WTC11 (cell line): ENCODE measurements at regions not wholly inside any gene's neighbourhood (a gene's known extent, or its start where the extent isn't known, plus 50 kb on each side); places are given as distances from the start of the nearest gene placed in this dataset.
A peak's percentile ranks its signal among the peaks of the same experiment; 100 is the strongest.
"Not testable (repeated sequence)": the region's sequence is repeated elsewhere in the genome, so short reads cannot be mapped to it uniquely, and the experiment has no call there.

Experiments used
- ATAC-seq: fragments of 200-7000 bp; cut with Tn5 transposase; 2 replicates; pipeline ENCODE4 v1.10.0; 2021; ENCODE audit warnings: mild to moderate bottlenecking, moderate library complexity
- CTCF ChIA-PET: fragments of 300-600 bp; sonication (Branson Sonifier 250); formaldehyde crosslinking; loops from one replicate; lab custom pipeline; 2021; ENCODE audit warnings: antibody characterized with exemption; lab: Charles Lee
- POLR2A ChIA-PET: fragments of 350-600 bp; sonication (Branson Sonifier 250); formaldehyde crosslinking; loops from one replicate; lab custom pipeline; 2021; ENCODE audit warnings: antibody characterized with exemption; lab: Charles Lee
- DNase-seq: peaks from one replicate; pipeline ENCODE4 v3.0.0; 2021; ENCODE audit warnings: low spot score
- H3K27ac Mint-ChIP-seq: 2 replicates; pipeline ENCODE4 v1.8.0; 2021; ENCODE audit warnings: mixed read lengths
- H3K27me3 Mint-ChIP-seq: 2 replicates; pipeline ENCODE4 v1.8.0; 2021; ENCODE audit warnings: low read depth, mild to moderate bottlenecking, moderate library complexity, mixed read lengths
- H3K36me3 Mint-ChIP-seq: 2 replicates; pipeline ENCODE4 v1.8.0; 2021; ENCODE audit warnings: mixed read lengths
- H3K4me1 Mint-ChIP-seq: 2 replicates; pipeline ENCODE4 v1.8.0; 2022; ENCODE audit warnings: mixed read lengths
- H3K4me3 Mint-ChIP-seq: 2 replicates; pipeline ENCODE4 v1.8.0; 2021; ENCODE audit warnings: mild to moderate bottlenecking, moderate library complexity, mixed read lengths
- H3K9me3 Mint-ChIP-seq: 2 replicates; pipeline ENCODE4 v1.8.0; 2021; ENCODE audit warnings: mixed read lengths
- FOXJ3 ChIP-seq: sonication (generic); formaldehyde crosslinking; IDR thresholded peaks from 2 replicates; pipeline ENCODE4 v1.9.0; 2021; ENCODE audit warnings: missing genetic modification reagents, mild to moderate bottlenecking, borderline replicate concordance
- IRF2 ChIP-seq: sonication (generic); formaldehyde crosslinking; IDR thresholded peaks from 2 replicates; pipeline ENCODE4 v1.8.0; 2022; ENCODE audit warnings: low read depth, missing genetic modification reagents, borderline replicate concordance
- TEAD4 ChIP-seq: sonication (generic); formaldehyde crosslinking; IDR thresholded peaks from 2 replicates; pipeline ENCODE4 v1.8.0; 2022; ENCODE audit warnings: mild to moderate bottlenecking, missing genetic modification reagents
- ZNF317 ChIP-seq: sonication (generic); formaldehyde crosslinking; IDR thresholded peaks from 2 replicates; pipeline ENCODE4 v1.8.1; 2023; ENCODE audit warnings: low read depth, mild to moderate bottlenecking, moderate library complexity, missing genetic modification reagents, borderline replicate concordance
- TF ChIP-seq, protein P1 (sequence below): fragments of 250-450 bp; sonication (Bioruptor Pico); IDR thresholded peaks from 2 replicates; pipeline ENCODE4 v1.9.0; 2021; ENCODE audit warnings: mild to moderate bottlenecking
- TF ChIP-seq, protein P2 (sequence below): sonication (generic); formaldehyde crosslinking; IDR thresholded peaks from 2 replicates; pipeline ENCODE4 v1.8.0; 2023; ENCODE audit warnings: mild to moderate bottlenecking, missing genetic modification reagents
- TF ChIP-seq, protein P3 (sequence below): sonication (generic); formaldehyde crosslinking; IDR thresholded peaks from 2 replicates; pipeline ENCODE4 v1.8.1; 2023; ENCODE audit warnings: mild to moderate bottlenecking, missing genetic modification reagents
- TF ChIP-seq, protein P4 (sequence below): sonication (generic); formaldehyde crosslinking; IDR thresholded peaks from 2 replicates; pipeline ENCODE4 v1.8.1; 2023; ENCODE audit warnings: mild to moderate bottlenecking, missing genetic modification reagents, borderline replicate concordance
- TF ChIP-seq, protein P5 (sequence below): sonication (generic); formaldehyde crosslinking; IDR thresholded peaks from 2 replicates; pipeline ENCODE4 v1.8.1; 2022; ENCODE audit warnings: low read depth, missing genetic modification reagents, borderline replicate concordance
- TF ChIP-seq, protein P6 (sequence below): sonication (generic); formaldehyde crosslinking; IDR thresholded peaks from 2 replicates; pipeline ENCODE4 v1.8.1; 2022; ENCODE audit warnings: mild to moderate bottlenecking, moderate library complexity, missing genetic modification reagents
- TF ChIP-seq, protein P7 (sequence below): sonication (generic); formaldehyde crosslinking; IDR thresholded peaks from 2 replicates; pipeline ENCODE4 v1.8.0; 2022; ENCODE audit warnings: mild to moderate bottlenecking, missing genetic modification reagents
- TF ChIP-seq, protein P8 (sequence below): fragments of 200-600 bp; IDR thresholded peaks from 2 replicates; pipeline ENCODE4 v1.8.0; 2022; ENCODE audit warnings: antibody characterized with exemption
- TF ChIP-seq, protein P9 (sequence below): sonication (generic); formaldehyde crosslinking; IDR thresholded peaks from 2 replicates; pipeline ENCODE4 v1.8.1; 2022; ENCODE audit warnings: missing genetic modification reagents, borderline replicate concordance

DNA sequence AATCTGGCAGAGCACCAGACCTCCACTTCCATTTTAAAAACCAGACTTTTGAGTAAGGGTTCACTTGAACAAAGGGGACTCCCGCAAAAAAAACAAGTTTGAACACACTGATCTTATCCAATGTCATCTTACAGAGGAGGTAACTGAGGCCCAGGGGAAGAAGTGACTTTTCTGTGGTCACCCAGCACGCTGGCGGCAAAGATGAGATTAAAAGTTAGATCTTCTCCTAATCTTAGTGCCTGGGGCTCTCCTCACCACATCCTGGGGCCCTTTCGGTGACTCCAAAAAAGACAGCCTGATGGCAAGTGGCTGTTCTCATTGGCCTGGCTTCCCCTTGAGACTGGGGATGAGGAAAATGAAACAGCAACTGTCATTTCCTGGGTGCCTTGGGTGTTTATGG lies 101.8 kb upstream of the ZNF98 start:
- POLR2A ChIA-PET: no interaction called here
- no peaks in the 10 kb centered on the region for H3K4me1 Mint-ChIP-seq
- CTCF ChIA-PET: no interaction called here
- ATAC-seq: no peak
- TF ChIP-seq, protein P1, sequence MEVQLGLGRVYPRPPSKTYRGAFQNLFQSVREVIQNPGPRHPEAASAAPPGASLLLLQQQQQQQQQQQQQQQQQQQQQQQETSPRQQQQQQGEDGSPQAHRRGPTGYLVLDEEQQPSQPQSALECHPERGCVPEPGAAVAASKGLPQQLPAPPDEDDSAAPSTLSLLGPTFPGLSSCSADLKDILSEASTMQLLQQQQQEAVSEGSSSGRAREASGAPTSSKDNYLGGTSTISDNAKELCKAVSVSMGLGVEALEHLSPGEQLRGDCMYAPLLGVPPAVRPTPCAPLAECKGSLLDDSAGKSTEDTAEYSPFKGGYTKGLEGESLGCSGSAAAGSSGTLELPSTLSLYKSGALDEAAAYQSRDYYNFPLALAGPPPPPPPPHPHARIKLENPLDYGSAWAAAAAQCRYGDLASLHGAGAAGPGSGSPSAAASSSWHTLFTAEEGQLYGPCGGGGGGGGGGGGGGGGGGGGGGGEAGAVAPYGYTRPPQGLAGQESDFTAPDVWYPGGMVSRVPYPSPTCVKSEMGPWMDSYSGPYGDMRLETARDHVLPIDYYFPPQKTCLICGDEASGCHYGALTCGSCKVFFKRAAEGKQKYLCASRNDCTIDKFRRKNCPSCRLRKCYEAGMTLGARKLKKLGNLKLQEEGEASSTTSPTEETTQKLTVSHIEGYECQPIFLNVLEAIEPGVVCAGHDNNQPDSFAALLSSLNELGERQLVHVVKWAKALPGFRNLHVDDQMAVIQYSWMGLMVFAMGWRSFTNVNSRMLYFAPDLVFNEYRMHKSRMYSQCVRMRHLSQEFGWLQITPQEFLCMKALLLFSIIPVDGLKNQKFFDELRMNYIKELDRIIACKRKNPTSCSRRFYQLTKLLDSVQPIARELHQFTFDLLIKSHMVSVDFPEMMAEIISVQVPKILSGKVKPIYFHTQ: no peak
- TF ChIP-seq IRF2 (CRISPR knock-in tag): no peak
- TF ChIP-seq, protein P2, sequence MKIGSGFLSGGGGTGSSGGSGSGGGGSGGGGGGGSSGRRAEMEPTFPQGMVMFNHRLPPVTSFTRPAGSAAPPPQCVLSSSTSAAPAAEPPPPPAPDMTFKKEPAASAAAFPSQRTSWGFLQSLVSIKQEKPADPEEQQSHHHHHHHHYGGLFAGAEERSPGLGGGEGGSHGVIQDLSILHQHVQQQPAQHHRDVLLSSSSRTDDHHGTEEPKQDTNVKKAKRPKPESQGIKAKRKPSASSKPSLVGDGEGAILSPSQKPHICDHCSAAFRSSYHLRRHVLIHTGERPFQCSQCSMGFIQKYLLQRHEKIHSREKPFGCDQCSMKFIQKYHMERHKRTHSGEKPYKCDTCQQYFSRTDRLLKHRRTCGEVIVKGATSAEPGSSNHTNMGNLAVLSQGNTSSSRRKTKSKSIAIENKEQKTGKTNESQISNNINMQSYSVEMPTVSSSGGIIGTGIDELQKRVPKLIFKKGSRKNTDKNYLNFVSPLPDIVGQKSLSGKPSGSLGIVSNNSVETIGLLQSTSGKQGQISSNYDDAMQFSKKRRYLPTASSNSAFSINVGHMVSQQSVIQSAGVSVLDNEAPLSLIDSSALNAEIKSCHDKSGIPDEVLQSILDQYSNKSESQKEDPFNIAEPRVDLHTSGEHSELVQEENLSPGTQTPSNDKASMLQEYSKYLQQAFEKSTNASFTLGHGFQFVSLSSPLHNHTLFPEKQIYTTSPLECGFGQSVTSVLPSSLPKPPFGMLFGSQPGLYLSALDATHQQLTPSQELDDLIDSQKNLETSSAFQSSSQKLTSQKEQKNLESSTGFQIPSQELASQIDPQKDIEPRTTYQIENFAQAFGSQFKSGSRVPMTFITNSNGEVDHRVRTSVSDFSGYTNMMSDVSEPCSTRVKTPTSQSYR: no peak
- TF ChIP-seq, protein P3, sequence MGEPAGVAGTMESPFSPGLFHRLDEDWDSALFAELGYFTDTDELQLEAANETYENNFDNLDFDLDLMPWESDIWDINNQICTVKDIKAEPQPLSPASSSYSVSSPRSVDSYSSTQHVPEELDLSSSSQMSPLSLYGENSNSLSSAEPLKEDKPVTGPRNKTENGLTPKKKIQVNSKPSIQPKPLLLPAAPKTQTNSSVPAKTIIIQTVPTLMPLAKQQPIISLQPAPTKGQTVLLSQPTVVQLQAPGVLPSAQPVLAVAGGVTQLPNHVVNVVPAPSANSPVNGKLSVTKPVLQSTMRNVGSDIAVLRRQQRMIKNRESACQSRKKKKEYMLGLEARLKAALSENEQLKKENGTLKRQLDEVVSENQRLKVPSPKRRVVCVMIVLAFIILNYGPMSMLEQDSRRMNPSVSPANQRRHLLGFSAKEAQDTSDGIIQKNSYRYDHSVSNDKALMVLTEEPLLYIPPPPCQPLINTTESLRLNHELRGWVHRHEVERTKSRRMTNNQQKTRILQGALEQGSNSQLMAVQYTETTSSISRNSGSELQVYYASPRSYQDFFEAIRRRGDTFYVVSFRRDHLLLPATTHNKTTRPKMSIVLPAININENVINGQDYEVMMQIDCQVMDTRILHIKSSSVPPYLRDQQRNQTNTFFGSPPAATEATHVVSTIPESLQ (CRISPR knock-in tag): no peak
- TF ChIP-seq FOXJ3 (CRISPR knock-in tag): no peak
- TF ChIP-seq, protein P4, sequence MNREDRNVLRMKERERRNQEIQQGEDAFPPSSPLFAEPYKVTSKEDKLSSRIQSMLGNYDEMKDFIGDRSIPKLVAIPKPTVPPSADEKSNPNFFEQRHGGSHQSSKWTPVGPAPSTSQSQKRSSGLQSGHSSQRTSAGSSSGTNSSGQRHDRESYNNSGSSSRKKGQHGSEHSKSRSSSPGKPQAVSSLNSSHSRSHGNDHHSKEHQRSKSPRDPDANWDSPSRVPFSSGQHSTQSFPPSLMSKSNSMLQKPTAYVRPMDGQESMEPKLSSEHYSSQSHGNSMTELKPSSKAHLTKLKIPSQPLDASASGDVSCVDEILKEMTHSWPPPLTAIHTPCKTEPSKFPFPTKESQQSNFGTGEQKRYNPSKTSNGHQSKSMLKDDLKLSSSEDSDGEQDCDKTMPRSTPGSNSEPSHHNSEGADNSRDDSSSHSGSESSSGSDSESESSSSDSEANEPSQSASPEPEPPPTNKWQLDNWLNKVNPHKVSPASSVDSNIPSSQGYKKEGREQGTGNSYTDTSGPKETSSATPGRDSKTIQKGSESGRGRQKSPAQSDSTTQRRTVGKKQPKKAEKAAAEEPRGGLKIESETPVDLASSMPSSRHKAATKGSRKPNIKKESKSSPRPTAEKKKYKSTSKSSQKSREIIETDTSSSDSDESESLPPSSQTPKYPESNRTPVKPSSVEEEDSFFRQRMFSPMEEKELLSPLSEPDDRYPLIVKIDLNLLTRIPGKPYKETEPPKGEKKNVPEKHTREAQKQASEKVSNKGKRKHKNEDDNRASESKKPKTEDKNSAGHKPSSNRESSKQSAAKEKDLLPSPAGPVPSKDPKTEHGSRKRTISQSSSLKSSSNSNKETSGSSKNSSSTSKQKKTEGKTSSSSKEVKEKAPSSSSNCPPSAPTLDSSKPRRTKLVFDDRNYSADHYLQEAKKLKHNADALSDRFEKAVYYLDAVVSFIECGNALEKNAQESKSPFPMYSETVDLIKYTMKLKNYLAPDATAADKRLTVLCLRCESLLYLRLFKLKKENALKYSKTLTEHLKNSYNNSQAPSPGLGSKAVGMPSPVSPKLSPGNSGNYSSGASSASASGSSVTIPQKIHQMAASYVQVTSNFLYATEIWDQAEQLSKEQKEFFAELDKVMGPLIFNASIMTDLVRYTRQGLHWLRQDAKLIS (CRISPR knock-in tag): no peak
- no peak overlapping the region for H3K4me3 Mint-ChIP-seq
- no peak overlapping the region for H3K27ac Mint-ChIP-seq
- H3K27me3 Mint-ChIP-seq: peaks cover 7% of the 10 kb centered on the region; the same call in 1 of the 2 replicates
- H3K9me3 Mint-ChIP-seq: peaks cover 79% of the 10 kb centered on the region
- peaks cover 76% of the 10 kb centered on the region for H3K36me3 Mint-ChIP-seq
- DNase-seq: no peak

DNA sequence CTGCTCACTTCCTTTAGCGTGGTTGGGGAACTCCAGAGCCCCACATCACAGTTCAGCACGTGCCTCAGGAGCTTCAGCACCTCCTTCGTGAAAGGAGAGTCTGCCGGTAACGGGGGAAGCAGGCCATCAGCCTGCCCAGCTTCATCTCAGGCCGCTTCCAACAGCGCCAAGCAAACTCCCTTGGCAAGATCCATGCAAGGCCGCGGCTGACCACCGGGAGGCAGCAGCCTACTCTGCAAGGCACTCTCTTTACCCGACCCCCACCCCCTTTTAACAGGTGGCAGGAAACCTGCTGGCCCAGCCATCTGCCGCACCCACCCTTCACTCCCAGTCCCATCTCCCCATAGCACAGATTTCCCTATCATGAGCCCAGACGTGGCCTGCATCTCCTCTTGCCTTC lies 97.4 kb upstream of the ZNF98 start:
- POLR2A ChIA-PET, H3K4me1 Mint-ChIP-seq, H3K4me3 Mint-ChIP-seq, CTCF ChIA-PET, H3K27ac Mint-ChIP-seq, H3K27me3 Mint-ChIP-seq, DNase-seq: not testable (repeated sequence)
- ATAC-seq: peak; percentile 26; the same call in 1 of the 2 replicates
- peaks cover 57% of the 10 kb centered on the region for H3K9me3 Mint-ChIP-seq
- H3K36me3 Mint-ChIP-seq: peaks cover 68% of the 10 kb centered on the region

DNA sequence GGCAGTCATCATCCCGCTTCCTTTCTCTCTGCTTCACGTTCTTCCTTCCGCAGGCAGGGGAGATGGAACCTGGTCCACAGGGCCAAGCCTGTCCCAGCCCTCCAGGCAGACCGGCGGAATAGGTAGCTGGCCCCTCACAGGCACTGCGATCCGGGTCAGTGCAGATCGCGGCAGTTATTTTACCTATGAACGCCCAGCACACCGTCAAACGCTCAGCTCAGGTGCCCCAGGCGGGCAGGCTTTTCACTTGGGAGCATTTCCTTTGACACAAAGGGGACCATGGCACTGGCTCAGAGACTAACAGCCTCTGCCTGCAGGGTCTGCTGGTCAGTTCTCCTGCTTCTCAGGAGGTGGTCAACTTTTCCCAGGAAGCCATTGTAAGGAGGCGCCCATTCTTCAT lies 97.0 kb upstream of the ZNF98 start:
- no peak for ATAC-seq
- POLR2A ChIA-PET: no interaction called here
- H3K9me3 Mint-ChIP-seq: peaks cover 53% of the 10 kb centered on the region
- TF ChIP-seq, protein P5, sequence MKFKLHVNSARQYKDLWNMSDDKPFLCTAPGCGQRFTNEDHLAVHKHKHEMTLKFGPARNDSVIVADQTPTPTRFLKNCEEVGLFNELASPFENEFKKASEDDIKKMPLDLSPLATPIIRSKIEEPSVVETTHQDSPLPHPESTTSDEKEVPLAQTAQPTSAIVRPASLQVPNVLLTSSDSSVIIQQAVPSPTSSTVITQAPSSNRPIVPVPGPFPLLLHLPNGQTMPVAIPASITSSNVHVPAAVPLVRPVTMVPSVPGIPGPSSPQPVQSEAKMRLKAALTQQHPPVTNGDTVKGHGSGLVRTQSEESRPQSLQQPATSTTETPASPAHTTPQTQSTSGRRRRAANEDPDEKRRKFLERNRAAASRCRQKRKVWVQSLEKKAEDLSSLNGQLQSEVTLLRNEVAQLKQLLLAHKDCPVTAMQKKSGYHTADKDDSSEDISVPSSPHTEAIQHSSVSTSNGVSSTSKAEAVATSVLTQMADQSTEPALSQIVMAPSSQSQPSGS: no peak
- TF ChIP-seq, protein P6, sequence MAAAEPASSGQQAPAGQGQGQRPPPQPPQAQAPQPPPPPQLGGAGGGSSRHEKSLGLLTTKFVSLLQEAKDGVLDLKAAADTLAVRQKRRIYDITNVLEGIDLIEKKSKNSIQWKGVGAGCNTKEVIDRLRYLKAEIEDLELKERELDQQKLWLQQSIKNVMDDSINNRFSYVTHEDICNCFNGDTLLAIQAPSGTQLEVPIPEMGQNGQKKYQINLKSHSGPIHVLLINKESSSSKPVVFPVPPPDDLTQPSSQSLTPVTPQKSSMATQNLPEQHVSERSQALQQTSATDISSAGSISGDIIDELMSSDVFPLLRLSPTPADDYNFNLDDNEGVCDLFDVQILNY (CRISPR knock-in tag): no peak
- TF ChIP-seq, protein P7, sequence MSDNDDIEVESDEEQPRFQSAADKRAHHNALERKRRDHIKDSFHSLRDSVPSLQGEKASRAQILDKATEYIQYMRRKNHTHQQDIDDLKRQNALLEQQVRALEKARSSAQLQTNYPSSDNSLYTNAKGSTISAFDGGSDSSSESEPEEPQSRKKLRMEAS: no peak
- no peak for TF ChIP-seq ZNF317 (CRISPR knock-in tag)
- TF ChIP-seq TEAD4 (CRISPR knock-in tag): no peak
- TF ChIP-seq, protein P8, sequence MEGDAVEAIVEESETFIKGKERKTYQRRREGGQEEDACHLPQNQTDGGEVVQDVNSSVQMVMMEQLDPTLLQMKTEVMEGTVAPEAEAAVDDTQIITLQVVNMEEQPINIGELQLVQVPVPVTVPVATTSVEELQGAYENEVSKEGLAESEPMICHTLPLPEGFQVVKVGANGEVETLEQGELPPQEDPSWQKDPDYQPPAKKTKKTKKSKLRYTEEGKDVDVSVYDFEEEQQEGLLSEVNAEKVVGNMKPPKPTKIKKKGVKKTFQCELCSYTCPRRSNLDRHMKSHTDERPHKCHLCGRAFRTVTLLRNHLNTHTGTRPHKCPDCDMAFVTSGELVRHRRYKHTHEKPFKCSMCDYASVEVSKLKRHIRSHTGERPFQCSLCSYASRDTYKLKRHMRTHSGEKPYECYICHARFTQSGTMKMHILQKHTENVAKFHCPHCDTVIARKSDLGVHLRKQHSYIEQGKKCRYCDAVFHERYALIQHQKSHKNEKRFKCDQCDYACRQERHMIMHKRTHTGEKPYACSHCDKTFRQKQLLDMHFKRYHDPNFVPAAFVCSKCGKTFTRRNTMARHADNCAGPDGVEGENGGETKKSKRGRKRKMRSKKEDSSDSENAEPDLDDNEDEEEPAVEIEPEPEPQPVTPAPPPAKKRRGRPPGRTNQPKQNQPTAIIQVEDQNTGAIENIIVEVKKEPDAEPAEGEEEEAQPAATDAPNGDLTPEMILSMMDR: no peak
- TF ChIP-seq, protein P9, sequence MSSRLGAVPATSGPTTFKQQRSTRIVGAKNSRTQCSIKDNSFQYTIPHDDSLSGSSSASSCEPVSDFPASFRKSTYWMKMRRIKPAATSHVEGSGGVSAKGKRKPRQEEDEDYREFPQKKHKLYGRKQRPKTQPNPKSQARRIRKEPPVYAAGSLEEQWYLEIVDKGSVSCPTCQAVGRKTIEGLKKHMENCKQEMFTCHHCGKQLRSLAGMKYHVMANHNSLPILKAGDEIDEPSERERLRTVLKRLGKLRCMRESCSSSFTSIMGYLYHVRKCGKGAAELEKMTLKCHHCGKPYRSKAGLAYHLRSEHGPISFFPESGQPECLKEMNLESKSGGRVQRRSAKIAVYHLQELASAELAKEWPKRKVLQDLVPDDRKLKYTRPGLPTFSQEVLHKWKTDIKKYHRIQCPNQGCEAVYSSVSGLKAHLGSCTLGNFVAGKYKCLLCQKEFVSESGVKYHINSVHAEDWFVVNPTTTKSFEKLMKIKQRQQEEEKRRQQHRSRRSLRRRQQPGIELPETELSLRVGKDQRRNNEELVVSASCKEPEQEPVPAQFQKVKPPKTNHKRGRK (CRISPR knock-in tag): no peak

More for the DNA sequence above, 97.0 kb upstream of the ZNF98 start:
- no peak for DNase-seq
- Mint-ChIP-seq H3K27ac (no peak overlapping the region), H3K4me1 (no peaks in the 10 kb centered on the region), H3K4me3 (no peak overlapping the region), H3K27me3 (peaks cover 3% of the 10 kb centered on the region; the same call in 1 of the 2 replicates), H3K36me3 (peaks cover 68% of the 10 kb centered on the region)
- CTCF ChIA-PET: no interaction called here
